ENCODE measurements at regions not wholly inside any gene's neighbourhood (a gene's known extent, or its start where the extent isn't known, plus 50 kb on each side); places are given as distances from the start of the nearest gene placed in this dataset.

- no peak for DNase-seq (ENCODE audit: low read depth, low spot score)
Observed at GRCh38 chr7:116083796-116084195, 53.2 kb upstream of the TFEC start.

DNA sequence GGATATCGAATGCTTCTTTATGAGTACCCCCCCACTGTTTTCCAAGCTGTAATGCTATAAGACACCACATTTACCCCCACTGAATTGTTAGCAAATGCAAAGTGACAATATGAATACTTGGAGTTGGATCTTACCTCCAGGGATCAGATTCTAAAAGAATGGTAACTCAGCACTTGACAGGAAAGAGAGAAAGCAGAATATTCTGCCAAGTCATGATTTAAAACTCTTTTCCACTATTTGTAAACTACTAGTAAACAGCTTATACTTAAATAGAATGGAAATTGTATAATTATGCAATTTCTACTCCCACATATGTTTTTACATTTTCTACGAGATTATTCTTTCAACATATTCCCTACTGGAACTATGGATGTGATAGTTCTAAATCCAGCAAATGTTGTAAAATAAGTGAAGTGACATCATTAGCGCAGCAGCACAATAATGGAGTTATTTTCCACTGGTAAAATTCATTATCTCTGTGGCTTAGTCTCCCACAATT is 56.0 kb upstream of the TFEC start:
- no peak for DNase-seq (ENCODE audit: low read depth, low spot score)

- no peak for DNase-seq (ENCODE audit: low read depth, low spot score)
Observed at GRCh38 chr7:116087291-116087690, 56.7 kb upstream of the TFEC start.

- DNase-seq (ENCODE audit: low read depth, low spot score) = no peak
Observed at GRCh38 chr7:116087984-116088383, 57.4 kb upstream of the TFEC start.

- DNase-seq (ENCODE audit: low read depth, low spot score) = no peak
Observed at GRCh38 chr7:116089293-116089692, 58.7 kb upstream of the TFEC start.

DNA sequence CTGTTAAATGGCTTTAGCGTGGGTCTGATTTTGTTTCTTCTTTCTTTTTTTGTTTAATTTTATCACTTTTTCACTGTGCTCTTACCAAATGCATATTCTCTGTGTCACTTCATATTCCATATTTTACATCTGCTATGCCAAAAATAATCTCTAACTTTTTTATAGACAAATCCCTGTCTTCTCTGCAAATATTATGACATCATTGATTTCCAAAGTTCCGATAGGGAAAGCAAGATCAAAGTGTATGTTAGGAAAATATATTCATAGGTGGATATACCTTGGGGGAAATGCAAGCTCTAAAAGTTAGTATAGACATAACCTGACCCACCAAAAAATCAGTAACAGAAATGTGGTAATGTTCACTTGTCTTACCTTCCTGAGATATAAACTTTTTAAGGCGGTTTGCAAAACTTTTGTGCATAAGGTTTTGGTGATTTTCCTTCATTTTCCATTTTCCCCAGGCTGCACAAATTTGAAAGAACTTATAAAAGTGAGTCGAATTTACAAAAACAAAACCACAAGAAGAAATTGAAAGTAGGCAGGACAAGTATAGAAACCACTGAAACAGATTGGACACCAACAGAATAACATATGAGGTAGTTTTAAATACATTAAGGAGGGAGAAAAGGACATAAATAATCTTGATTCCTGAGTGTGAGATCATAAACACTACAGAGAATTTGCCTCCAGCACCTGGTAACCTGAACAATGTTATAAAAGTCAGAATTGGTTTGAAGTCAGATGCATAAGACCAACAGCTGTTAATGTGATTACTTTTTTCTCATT is 63.1 kb upstream of the TFEC start:
- no peak for DNase-seq (ENCODE audit: low read depth, low spot score)

DNA sequence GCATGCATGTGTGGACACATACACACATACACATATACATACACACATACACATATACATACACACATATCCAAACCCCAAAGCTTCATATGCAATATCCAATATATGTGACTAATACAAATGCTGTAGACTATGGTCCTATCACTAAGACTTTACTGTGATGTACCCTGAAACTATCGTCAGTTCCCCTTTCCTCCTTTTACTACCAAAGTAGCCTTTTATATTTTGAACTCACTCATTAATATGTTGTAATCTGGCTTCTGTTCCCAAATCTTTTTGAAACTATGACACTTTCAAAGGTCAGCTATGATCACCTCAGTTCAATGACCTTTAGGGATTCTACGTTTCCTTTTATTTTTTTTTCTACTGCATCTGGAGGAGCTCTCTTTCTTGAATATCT is 64.8 kb upstream of the TFEC start:
- DNase-seq (ENCODE audit: low read depth, low spot score) = no peak

- no peak for DNase-seq (ENCODE audit: low read depth, low spot score)
Observed at GRCh38 chr7:116097365-116098009, 66.9 kb upstream of the TFEC start.

DNA sequence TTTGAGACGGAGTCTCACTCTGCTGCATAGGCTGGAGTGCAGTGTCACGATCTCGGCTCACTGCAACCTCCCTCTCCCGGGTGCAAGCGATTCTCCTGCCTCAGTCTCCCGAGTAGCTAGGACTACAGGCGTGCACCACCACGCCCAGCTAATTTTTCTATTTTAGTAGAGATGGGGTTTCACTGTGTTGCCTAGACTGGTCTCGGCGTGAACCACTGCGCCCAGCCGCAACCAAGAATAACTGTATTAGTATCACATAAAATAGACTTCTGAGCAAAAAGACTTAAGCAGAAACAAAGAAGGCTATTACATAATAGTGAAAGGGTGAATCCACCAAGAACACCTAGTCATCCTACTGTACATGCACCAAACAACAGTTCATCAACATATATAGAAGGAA is 67.6 kb upstream of the TFEC start:
- DNase-seq (ENCODE audit: low read depth, low spot score) = no peak

DNA sequence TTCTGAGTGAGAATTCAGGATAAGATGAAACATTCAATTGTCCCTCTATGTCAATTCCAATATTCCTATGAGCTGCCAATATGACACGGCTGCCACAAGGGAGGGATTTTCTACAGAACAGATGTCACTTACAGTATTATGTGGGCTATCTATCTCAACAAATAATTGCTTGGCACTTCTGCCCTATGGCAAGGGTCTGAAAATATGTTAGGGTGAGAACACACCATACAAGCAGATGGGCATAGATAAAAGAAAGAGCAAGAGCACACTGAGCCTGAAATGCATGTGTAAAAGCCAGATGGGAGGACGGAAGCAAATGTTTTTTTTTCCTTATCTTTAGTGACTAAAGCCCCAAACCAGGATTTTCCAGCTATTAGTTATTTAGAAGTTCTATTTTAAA is 70.1 kb upstream of the TFEC start:
- DNase-seq (ENCODE audit: low read depth, low spot score) = no peak

DNA sequence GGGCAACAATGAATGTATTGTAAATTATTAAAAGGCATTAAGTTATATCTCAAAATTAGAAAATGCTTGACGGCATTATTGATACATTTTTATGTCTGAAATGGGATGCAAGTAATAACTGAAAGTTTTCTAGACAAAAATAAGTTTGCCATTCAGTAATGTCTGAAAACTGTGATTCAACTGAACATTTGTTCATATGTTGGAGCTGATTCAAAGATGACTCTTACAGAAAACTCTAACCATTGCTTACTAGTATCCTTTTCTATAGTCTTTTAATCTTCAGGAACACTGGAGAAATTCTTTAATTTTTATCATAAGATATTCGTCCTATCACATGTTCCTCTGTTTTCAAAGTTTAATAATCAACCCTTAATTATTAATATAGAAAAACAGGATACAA is 71.1 kb upstream of the TFEC start:
- no peak for DNase-seq (ENCODE audit: low read depth, low spot score)

DNA sequence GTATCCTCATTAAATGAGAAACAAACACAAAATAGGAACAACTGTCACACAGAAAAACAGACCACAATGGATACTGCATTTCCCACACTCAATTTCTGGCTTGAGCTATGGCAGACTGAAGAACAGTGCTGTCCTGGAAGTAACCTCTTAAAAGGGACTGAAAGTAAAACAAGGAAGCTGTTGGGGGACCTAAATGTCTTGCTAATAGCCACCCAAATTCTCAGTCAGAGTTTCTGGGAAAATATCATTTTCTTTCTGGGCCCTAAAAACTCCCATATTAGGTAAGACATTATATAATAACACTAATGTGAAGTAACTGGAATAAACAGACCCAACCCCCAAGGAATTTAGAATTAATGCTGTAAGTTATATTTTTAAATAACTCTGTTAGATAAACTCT is 80.9 kb upstream of the TFEC start:
- no peak for DNase-seq (ENCODE audit: low read depth, low spot score)

DNA sequence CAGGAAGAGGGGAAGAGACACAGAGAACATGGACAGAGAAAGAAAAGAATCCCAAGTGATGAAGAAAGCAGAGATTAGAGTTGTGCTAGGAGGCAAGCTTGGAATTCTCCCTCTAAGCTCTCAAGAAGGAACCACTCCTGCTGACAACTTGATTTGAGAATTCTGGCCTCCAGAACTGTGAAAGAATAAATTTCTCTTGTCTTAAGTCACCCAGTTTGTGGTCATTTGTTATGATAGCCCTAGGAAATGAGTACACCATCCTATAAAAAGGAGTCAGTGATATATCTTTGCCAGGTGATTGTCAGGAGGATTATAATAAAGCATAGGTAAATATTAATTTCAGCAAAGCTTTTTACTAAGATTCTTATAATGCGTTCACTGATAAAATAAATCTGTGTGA is 82.7 kb upstream of the TFEC start:
- DNase-seq (ENCODE audit: low read depth, low spot score) = no peak

DNA sequence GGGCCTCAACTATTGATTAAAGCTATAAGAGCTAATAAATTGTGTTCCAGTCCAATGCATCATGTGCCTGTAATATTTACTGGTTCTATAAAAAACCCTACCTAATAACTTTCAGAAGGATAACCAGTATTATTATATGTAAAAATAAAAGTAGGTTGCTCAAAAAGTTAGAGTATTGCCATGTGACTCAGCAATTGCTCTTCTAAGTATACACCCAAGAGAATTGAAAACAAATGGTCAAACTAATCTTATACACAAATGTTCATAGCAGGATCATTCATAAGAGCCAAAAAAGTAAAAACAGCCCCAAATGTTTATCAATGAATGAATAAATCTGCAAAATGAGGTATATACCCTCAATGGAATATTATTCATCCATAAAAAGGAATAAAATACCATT is 89.5 kb upstream of the TES start:
- no peak for DNase-seq (ENCODE audit: low read depth, low spot score)

DNA sequence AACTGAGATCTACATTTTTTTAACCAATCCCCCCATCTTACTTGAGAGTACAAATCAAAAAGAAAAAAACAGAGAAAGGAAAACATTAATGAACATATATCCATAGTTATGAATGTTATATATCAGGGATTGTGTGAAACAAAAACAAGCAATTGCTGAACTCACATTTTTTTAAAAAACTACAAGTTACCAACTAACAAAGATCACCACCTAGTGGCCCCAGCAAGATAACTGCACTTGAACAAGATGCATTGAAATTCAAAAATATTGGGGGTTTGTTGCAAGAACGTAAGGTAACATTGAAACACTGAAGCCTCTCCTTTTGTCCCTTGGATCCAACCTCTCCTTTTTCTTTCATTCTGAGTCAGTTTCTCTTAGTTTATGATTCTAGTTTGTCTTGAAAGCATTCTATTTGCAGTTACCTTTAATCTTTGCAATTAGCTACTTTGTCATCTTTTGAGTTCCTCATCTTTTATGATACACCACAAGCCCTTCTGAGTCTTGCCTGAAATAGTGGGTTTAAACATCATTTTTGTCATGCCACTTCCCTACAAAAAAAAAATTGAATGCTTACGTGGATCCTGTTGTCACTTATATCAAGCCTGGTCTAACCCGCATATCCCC is 87.3 kb upstream of the TES start:
- peak; percentile 7 for DNase-seq (ENCODE audit: low read depth, low spot score)

DNA sequence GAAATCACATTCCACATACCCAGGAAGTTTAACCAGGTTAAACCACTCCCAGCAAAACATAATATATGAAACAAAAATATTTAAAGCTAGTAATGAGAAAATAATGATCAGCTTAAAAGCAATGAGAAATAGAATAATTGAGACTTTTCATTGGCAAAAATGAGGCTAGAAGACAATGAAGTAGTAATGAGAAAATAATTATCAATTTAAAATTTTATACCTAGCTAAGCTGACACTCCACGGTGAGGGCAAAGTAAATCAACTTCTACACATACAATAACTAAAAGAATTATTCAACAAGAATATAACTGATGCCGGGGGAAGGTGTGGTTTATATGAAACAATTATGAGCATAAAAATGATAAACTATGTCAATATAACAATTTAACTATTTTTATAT is 82.2 kb upstream of the TES start:
- no peak for DNase-seq (ENCODE audit: low read depth, low spot score)

- DNase-seq (ENCODE audit: low read depth, low spot score) = no peak
Observed at GRCh38 chr7:116135306-116135705, 75.0 kb upstream of the TES start.

DNA sequence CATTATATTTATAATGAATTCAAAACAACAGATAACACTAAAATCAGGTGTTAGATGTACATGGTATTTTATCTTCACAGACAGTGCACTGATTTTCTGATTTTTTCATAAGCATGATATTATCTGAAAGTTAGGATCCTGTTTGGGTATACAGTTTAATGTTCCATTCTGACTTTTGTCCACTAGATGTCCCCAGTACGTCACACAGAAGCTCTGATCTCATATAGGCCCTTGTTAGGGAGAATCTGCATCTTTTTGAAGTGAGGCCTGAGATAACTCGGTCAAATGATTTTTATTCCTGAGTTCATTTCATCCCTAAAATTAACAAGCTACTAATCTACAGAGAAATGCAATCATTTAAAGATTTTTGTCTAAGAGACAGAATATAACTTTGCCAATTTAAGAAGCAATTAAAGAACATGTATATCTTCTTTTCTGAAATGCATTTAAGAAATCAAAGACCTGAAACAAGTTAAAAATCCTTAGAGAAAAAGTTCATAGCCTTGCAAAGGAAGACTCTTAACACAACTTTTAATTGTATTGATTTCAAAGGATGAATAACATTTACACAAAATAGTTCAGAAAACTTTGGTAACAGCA is 72.0 kb upstream of the TES start:
- peak; percentile 55 for DNase-seq (ENCODE audit: low read depth, low spot score)

GRCh38 chr7:116139007-116139406 is 71.3 kb upstream of the TES start:
- DNase-seq (ENCODE audit: low read depth, low spot score) = no peak

GRCh38 chr7:116139807-116140206 is 70.5 kb upstream of the TES start:
- DNase-seq (ENCODE audit: low read depth, low spot score) = no peak

DNA sequence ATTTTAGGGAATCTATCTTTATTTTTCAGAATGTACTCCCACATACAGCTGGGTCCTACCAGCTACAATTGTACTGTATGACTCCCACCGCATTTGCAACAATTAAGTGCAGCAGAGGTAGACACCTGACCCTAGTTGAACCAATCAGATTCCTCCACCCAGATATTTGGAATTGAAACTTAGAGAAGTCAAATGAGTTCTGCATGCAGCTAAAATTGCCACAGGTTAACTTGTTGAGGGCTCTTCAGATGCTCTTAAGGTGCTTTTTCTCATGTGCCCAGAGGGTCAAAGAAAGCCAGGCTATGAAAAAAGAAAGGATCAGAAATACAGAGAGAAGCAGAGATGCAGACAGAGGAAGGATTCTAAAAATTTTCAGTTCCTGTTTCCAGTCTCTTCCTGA is 68.0 kb upstream of the TES start:
- DNase-seq (ENCODE audit: low read depth, low spot score) = no peak

GRCh38 chr7:116142850-116143249 is 67.5 kb upstream of the TES start:
- DNase-seq (ENCODE audit: low read depth, low spot score) = no peak
